HT-29 (cell line): ENCODE measurements at regions not wholly inside any gene's neighbourhood (a gene's known extent, or its start where the extent isn't known, plus 50 kb on each side); places are given as distances from the start of the nearest gene placed in this dataset.
"Not testable (repeated sequence)": the region's sequence is repeated elsewhere in the genome, so short reads cannot be mapped to it uniquely, and the experiment has no call there.

Experiments
- DNase-seq: peaks from one replicate; pipeline ENCODE4 v3.0.0-alpha.2; 2015; ENCODE audit warnings: low spot score

- no peak for DNase-seq
These were observed 182.9 kb upstream of the TNC start for GRCh38 chr9:115300874-115301273.

- no peak for DNase-seq
These were observed 183.6 kb upstream of the TNC start for GRCh38 chr9:115301581-115301980.

- no peak for DNase-seq
These were observed 187.6 kb upstream of the TNC start for GRCh38 chr9:115305543-115305942.

- no peak for DNase-seq
These were observed 188.9 kb upstream of the TNC start for GRCh38 chr9:115306865-115307264.

GRCh38 chr9:115313545-115313944 is 195.6 kb upstream of the TNC start:
- no peak for DNase-seq

GRCh38 chr9:115326461-115326860 is 208.5 kb upstream of the TNC start:
- DNase-seq = no peak

GRCh38 chr9:115327436-115328122 is 209.6 kb upstream of the TNC start:
- no peak for DNase-seq

GRCh38 chr9:115328228-115328627 is 210.3 kb upstream of the TNC start:
- DNase-seq = no peak

GRCh38 chr9:115328677-115329076 is 210.7 kb upstream of the TNC start:
- no peak for DNase-seq

- DNase-seq = no peak
These were observed 215.5 kb upstream of the TNC start for GRCh38 chr9:115333277-115334070.

GRCh38 chr9:115335439-115335838 is 217.5 kb upstream of the TNC start:
- no peak for DNase-seq

- DNase-seq = no peak
These were observed 222.4 kb upstream of the TNC start for GRCh38 chr9:115340314-115340713.

GRCh38 chr9:115341426-115341825 is 223.5 kb upstream of the TNC start:
- DNase-seq = no peak

GRCh38 chr9:115347776-115348175 is 229.8 kb upstream of the TNC start:
- not testable (repeated sequence) for DNase-seq

GRCh38 chr9:115348936-115349335 is 231.0 kb upstream of the TNC start:
- DNase-seq = not testable (repeated sequence)

GRCh38 chr9:115349542-115349941 is 231.6 kb upstream of the TNC start:
- no peak for DNase-seq

- no peak for DNase-seq
These were observed 232.6 kb upstream of the TNC start for GRCh38 chr9:115350548-115350947.

- DNase-seq = no peak
These were observed 235.7 kb upstream of the TNC start for GRCh38 chr9:115353681-115354080.

GRCh38 chr9:115357821-115358220 is 239.9 kb upstream of the TNC start:
- no peak for DNase-seq

GRCh38 chr9:115359017-115359780 is 241.2 kb upstream of the TNC start:
- DNase-seq = no peak

- no peak for DNase-seq
These were observed 242.2 kb upstream of the TNC start for GRCh38 chr9:115360122-115360521.

- DNase-seq = no peak
These were observed 244.1 kb upstream of the TNC start for GRCh38 chr9:115362101-115362500.
